DOHH2 (cell line): ENCODE measurements at regions not wholly inside any gene's neighbourhood (a gene's known extent, or its start where the extent isn't known, plus 50 kb on each side); places are given as distances from the start of the nearest gene placed in this dataset.
"Not testable (repeated sequence)": the region's sequence is repeated elsewhere in the genome, so short reads cannot be mapped to it uniquely, and the experiment has no call there.

Source experiments
- H3F3A ChIP-seq: fragments of 200-600 bp; sonication (generic), shearing (Covaris generic); 2 replicates; pipeline ENCODE4 v1.6.0; 2016; ENCODE audit warnings: antibody characterized with exemption, mild to moderate bottlenecking; ENCODE audit not compliant: control insufficient read depth, insufficient read depth
- H3K27ac ChIP-seq: fragments of 200-600 bp; sonication (generic); 2 replicates; pipeline ENCODE4 v1.5.1; 2014; ENCODE audit warnings: low read depth, mild to moderate bottlenecking, low read length, moderate library complexity
- H3K27me3 ChIP-seq: fragments of 200-600 bp; sonication (generic); 2 replicates; pipeline ENCODE4 v1.6.1; 2014; ENCODE audit warnings: mild to moderate bottlenecking, low read length, mixed read lengths; ENCODE audit not compliant: control insufficient read depth
- H3K36me3 ChIP-seq: fragments of 200-600 bp; sonication (generic); 2 replicates; pipeline ENCODE4 v1.6.1; 2014; ENCODE audit warnings: mild to moderate bottlenecking, low read length, moderate library complexity, mixed read lengths; ENCODE audit not compliant: control insufficient read depth
- H3K4me1 ChIP-seq: fragments of 200-600 bp; sonication (generic); 2 replicates; pipeline ENCODE4 v1.6.1; 2014; ENCODE audit warnings: mild to moderate bottlenecking, low read length, mixed read lengths; ENCODE audit not compliant: control insufficient read depth
- H3K4me2 ChIP-seq: fragments of 200-600 bp; sonication (generic); 2 replicates; pipeline ENCODE4 v1.6.0; 2014; ENCODE audit warnings: mild to moderate bottlenecking, low read length, moderate library complexity
- H3K4me3 ChIP-seq: fragments of 200-600 bp; sonication (generic); 2 replicates; pipeline ENCODE4 v1.5.1; 2014; ENCODE audit warnings: mild to moderate bottlenecking, low read length, mixed read lengths
- H3K79me2 ChIP-seq: fragments of 200-600 bp; sonication (generic); 2 replicates; pipeline ENCODE4 v1.6.1; 2014; ENCODE audit warnings: mild to moderate bottlenecking, low read length, mixed read lengths; ENCODE audit not compliant: control insufficient read depth
- H3K9me2 ChIP-seq: fragments of 200-600 bp; sonication (generic); replicated peaks from 2 replicates; pipeline ENCODE4 v1.6.1; 2014; ENCODE audit warnings: mild to moderate bottlenecking, low read length, mixed read lengths; ENCODE audit not compliant: control insufficient read depth
- H3K9me3 ChIP-seq: fragments of 200-600 bp; sonication (generic); 2 replicates; pipeline ENCODE4 v1.6.1; 2014; ENCODE audit warnings: antibody characterized with exemption, low read length, mixed read lengths; ENCODE audit not compliant: control insufficient read depth, insufficient read depth
- H4K20me1 ChIP-seq: fragments of 200-600 bp; sonication (generic); 2 replicates; pipeline ENCODE4 v1.6.0; 2014; ENCODE audit warnings: low read depth, mild to moderate bottlenecking, antibody characterized with exemption, low read length, moderate library complexity; ENCODE audit not compliant: control insufficient read depth, insufficient read depth
- CTCF ChIP-seq: fragments of 200-600 bp; sonication (generic); IDR thresholded peaks from one replicate; pipeline ENCODE4 v1.5.1; 2014; ENCODE audit warnings: antibody characterized with exemption, mild to moderate bottlenecking, low read depth, low read length; ENCODE audit not compliant: poor library complexity, severe bottlenecking
- EZH2phosphoT487 ChIP-seq: fragments of 200-600 bp; sonication (generic); IDR thresholded peaks from 2 replicates; pipeline ENCODE4 v1.6.1; 2017; ENCODE audit warnings: borderline replicate concordance, mild to moderate bottlenecking, antibody characterized with exemption, low read length, moderate library complexity, mixed read lengths

- Histone ChIP-seq H3K9me3 (no peaks in the 10 kb centered on the region), H3F3A (no peaks in the 10 kb centered on the region), H3K36me3 (no peaks in the 10 kb centered on the region), H3K4me3 (no peak overlapping the region), H3K4me1 (no peaks in the 10 kb centered on the region), H3K79me2 (no peaks in the 10 kb centered on the region), H4K20me1 (no peaks in the 10 kb centered on the region), H3K27ac (no peak overlapping the region), H3K27me3 (peaks cover 12% of the 10 kb centered on the region), H3K4me2 (no peak overlapping the region), H3K9me2 (no peaks in the 10 kb centered on the region)
- no peak for TF ChIP-seq EZH2phosphoT487
- no peak for TF ChIP-seq CTCF
Observed at GRCh38 chr4:26255989-26256388, 64.8 kb upstream of the RBPJ start.

GRCh38 chr4:26257444-26257843, 63.4 kb upstream of the RBPJ start:
- H3K4me2 ChIP-seq, H3K4me1 ChIP-seq, H3F3A ChIP-seq, H3K4me3 ChIP-seq, H3K9me2 ChIP-seq, H3K9me3 ChIP-seq, H3K79me2 ChIP-seq, H3K27ac ChIP-seq, H4K20me1 ChIP-seq, H3K36me3 ChIP-seq: not testable (repeated sequence)
- H3K27me3 ChIP-seq, result peaks cover 16% of the 10 kb centered on the region

GRCh38 chr4:26257850-26258249, 63.0 kb upstream of the RBPJ start:
- Histone ChIP-seq H3K79me2 (no peaks in the 10 kb centered on the region), H3K4me2 (no peak overlapping the region)

GRCh38 chr4:26260571-26260970, 60.2 kb upstream of the RBPJ start:
- H3K4me2 ChIP-seq, result no peak overlapping the region
- no peaks in the 10 kb centered on the region for H3K36me3 ChIP-seq
- no peaks in the 10 kb centered on the region for H3K4me1 ChIP-seq
- H3K79me2 ChIP-seq, result no peaks in the 10 kb centered on the region
- no peaks in the 10 kb centered on the region for H3K9me3 ChIP-seq
- no peak overlapping the region for H3K4me3 ChIP-seq
- H3K9me2 ChIP-seq, result no peaks in the 10 kb centered on the region
- H3K27ac ChIP-seq, result no peak overlapping the region
- peaks cover 19% of the 10 kb centered on the region for H3K27me3 ChIP-seq
- H4K20me1 ChIP-seq, result no peaks in the 10 kb centered on the region
- TF ChIP-seq CTCF (no peak), EZH2phosphoT487 (no peak)
- H3F3A ChIP-seq, result no peaks in the 10 kb centered on the region

More at GRCh38 chr4:26257850-26258249, 63.0 kb upstream of the RBPJ start:
- Histone ChIP-seq H3K4me1 (no peaks in the 10 kb centered on the region), H3K36me3 (no peaks in the 10 kb centered on the region), H4K20me1 (no peaks in the 10 kb centered on the region), H3K27me3 (peaks cover 19% of the 10 kb centered on the region), H3F3A (no peaks in the 10 kb centered on the region), H3K27ac (no peak overlapping the region), H3K9me3 (no peaks in the 10 kb centered on the region), H3K4me3 (no peak overlapping the region), H3K9me2 (no peaks in the 10 kb centered on the region)
- no peak for TF ChIP-seq CTCF
- TF ChIP-seq EZH2phosphoT487, result no peak
